Stimulated activated CD4-positive, alpha-beta T cell treated with anti-CD3 and anti-CD28 coated beads, Interleukin-15, amount 100 ng/mL, for 24 hours (primary cell): ENCODE measurements at regions not wholly inside any gene's neighbourhood (a gene's known extent, or its start where the extent isn't known, plus 50 kb on each side); places are given as distances from the start of the nearest gene placed in this dataset.
"Not testable (repeated sequence)": the region's sequence is repeated elsewhere in the genome, so short reads cannot be mapped to it uniquely, and the experiment has no call there.

Experiments
- DNase-seq: peaks from one replicate; pipeline ENCODE4 v3.0.0-alpha.2; 2020

GRCh38 chr5:69007163-69007562 is 86.7 kb upstream of the SLC30A5 start:
- DNase-seq, result no peak

- DNase-seq, result peak; percentile 79
These were observed 86.0 kb upstream of the SLC30A5 start for GRCh38 chr5:69007726-69008368.

DNA sequence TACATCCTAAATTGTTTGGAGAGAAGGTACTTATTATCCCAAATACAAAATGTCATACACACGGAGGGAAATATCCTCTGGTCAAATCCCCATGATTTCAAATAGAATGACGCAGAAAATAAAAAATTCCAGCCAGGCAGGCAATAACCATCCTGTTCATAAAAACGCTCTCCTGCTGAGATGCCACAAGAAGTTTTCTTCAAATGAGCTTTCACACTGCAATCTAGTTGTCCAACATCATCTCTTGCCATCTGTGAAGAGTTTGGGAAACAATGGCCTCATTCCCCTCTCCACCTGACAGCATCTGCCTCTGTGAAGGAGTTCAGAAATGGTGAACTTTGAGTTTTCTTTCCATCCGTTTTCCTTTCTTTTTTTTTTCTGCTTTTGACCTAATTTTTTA is 83.3 kb upstream of the SLC30A5 start:
- DNase-seq, result no peak

DNA sequence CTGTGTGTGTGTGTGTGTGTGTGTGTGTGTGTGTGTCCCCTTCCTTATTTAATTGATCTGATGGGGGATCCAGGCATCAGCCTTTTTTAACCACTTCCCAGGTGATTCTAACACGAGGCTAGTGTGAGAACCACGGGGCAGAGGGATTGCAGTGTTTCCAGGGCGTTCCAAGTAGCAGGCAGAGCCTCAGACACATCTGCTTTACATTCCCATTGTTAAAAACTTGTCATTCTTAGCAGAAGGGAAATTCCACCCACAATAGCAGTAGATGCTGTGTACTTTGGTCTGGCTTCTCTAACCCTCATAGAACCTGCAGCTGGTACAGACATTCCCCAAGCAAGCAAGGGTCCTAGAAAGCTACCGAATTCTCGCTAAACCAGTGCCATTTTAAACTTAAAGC is 81.9 kb upstream of the SLC30A5 start:
- DNase-seq, result no peak

- no peak for DNase-seq
These were observed 80.3 kb upstream of the SLC30A5 start for GRCh38 chr5:69013481-69013880.

DNA sequence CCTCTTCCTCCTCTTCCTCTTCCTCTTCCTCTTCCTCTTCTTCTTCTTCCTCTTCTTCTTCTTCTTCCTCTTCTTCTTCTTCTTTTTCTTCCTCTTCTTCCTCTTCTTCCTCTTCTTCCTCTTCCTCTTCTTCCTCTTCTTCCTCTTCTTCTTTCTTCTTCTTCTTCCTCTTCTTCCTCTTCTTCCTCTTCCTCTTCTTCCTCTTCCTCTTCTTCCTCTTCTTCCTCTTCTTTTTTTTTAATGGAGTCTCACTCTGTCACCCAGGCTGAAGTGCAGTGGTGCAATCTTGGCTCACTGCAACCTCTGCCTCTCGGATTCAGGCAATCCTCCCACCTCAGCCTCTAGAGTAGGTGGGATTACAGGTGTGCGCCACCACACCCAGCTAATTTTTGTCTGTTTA is 79.8 kb upstream of the SLC30A5 start:
- DNase-seq, result not testable (repeated sequence)

DNA sequence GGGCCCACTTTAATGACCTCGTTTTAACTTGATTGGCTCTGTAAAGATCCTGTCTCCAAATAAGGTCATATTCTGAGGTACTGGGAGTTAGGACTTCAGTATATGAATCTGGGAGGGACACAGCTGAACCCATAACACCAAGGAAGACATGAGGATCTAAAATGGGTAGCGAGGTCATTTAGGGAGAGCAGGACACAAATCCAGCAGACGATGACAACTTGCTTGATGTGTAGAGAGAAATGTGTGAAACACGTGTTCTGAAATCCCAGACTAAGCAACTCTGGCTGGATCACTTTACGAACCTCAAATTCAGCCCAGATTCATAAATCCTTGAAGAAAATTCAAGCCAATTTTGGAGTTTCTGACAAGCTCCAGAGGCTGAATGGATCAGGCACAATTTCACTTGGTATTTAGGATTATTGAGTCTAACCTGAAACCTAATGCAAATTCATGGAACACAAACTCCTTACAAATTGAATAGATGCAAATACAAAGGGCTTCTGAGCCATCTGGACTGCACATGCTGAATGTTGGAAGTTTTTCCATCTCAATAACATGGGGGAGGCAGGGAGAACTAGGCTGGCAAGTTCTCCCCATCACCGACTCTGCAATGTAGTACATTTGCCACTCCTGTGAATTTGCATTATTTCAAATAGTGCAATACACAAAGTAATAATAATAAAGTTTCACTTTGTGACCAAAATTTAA is 74.0 kb upstream of the SLC30A5 start:
- DNase-seq, result no peak

DNA sequence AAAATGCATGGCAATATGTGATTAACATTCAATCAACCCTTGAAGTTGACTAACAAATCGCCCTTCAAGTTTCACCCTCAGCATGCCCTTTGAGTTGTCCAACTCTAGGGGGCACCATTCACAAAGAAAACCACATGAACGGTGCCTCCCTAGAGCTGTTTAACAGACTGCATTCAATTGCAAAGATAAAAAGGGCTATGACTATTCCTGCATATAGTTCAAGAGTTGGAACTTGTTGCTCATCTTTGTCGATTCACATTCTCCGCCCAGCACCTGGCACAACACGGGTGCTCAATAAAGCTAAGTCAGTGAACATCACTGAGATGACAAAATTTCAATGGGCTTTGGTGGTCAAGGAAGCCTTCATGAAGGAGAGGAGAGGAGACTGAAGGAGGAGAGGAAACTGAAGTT is 69.6 kb upstream of the SLC30A5 start:
- DNase-seq, result peak; percentile 9

DNA sequence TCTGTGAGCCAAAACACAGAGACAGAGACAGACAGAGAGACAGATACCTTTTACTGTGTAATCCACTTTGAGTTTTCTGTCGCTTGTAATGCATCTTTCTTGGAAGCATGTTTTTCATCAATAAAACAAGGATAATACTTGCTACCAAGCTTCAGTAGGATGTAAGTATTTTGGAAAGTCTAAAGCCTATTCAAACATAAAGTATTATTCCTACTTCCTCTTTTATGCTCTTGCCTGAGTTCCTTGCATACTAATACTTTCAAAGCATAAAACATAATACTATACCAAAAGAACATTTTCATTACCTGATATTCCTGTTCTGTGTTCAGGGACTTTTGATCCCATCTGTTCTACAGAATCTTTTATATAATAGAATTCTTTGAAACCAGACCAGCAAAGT is 64.5 kb upstream of the SLC30A5 start:
- no peak for DNase-seq

GRCh38 chr5:69030358-69031062 is 63.3 kb upstream of the SLC30A5 start:
- no peak for DNase-seq

DNA sequence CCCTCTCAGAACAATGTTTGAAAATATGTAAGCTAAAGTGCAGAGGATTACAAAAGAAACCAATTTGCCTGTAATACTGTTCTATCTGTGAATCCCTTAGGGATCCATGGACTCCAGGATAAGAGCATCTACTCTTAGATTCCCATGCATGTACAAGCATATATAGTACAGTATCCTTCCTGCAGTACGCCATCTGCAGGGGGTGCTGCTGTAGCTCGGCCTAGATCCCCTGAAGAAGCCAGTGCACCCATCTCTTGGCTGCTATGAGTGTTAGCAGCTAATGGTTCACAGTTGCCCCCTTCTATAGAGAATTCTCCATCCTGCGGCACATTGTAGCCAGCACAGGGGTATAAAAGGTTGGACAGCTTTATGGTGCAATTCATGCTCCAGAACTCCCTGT is 61.8 kb upstream of the SLC30A5 start:
- DNase-seq, result no peak

- DNase-seq, result no peak
These were observed 60.1 kb upstream of the SLC30A5 start for GRCh38 chr5:69033690-69034089.

DNA sequence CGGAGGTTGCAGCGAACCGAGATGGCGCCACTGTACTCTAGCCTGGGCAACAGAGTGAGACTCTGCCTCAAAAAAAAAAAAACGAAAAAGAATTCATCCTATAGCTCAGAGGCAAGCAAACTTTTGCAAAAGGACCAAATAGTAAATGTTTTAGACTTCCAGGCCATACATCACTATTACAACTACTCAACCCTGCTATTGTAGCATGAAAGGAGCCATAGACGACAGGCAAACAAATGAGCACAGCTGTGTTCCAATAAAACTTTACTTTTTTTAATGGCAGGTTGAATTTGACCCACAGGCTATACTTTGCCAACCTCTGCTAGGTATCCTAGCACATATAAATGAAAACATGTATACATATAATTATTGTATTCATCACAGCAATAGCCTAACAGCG is 58.9 kb upstream of the SLC30A5 start:
- no peak for DNase-seq

GRCh38 chr5:69035665-69036064 is 58.1 kb upstream of the SLC30A5 start:
- no peak for DNase-seq

DNA sequence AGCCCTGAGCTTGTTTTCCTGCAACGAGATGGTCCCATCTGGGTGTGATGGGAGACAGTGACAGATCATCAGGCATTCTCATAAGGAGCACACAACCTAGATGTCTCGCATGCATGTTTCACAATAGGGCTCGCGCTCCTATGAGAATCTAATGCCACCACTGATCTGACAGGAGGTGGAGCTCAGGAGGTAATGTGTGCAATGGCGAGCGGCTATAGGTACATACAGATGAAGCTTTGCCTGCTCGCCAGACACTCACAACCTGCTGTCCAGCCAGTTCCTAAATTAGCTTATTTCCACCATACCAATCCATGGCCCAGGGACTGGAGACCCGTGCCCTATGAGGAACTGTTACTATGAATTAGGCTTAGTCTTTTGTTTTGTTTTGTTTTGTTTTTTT is 55.3 kb upstream of the SLC30A5 start:
- DNase-seq, result no peak

GRCh38 chr5:69039829-69040228 is 54.0 kb upstream of the SLC30A5 start:
- DNase-seq, result no peak

DNA sequence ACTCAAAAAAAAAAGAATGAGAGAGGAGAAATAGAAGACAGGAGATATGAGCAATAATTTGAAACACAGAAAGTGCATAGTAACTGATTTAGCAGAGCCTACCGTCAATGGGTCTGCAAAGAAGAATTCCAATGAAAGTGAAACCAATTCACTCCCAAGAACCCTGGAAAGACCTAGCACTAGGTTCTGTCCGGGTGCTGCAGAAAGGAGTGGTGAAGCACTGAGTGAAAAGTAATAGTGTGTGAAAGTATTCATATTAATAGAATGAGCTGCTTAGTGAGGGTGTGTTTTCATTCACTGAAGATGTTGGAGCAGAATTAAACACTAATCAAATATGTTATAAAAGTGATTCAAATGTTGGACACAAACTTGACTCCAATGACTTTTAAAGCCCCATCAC is 51.3 kb upstream of the SLC30A5 start:
- no peak for DNase-seq

DNA sequence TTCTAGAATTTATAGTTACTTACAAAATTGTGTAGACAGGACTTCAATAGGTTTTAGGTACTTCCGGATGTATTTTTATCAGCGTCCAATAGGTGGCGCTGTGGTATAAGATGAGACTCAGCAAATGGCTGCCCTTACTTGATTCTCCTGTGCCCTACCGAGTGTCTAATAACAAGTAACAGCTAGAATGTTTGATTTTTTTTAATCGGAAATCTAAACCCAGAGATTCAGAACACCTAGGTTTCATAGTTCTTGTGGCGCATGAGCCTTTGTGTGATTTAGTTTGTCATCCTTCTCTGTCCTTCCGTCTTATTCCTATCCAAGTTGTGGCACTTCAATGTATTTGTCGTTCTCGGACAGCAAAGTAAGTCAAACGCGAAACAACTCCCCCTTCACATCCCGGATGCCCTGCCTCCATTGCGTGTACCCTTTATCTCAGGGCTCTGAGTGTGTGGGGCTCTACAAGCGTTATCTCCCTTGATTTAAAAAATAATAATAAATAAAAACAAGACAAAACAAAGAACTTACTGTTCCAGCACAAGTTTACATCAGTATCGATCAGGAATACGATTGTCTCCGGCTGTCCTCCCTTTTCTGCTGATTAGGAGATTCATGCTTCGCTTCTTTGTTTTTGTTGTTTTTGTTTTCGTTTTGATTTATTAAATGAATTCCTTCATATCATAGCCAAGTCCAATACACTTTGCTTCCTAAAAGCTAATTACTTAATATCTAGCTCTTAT is 50.7 kb upstream of the SLC30A5 start:
- peak; percentile 81 for DNase-seq

DNA sequence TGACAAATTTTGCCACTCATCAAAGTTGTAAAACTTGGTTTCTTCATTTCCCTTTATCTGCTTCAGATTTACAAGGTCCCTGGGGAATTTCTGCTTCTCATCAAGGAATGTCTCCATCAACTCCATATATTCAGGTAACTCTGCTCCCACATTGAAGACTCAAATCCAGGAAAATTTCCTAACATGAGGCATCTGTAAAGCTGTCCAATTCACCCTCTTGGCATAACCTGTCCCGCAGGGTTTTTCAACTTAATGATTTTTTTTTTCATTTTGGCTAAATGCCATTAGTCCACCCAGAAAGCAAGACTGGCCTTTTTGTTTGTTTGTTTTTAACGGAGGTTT is 50.2 kb upstream of the SLC30A5 start:
- DNase-seq, result no peak
